Skin of body (tissue), 1 donor: ENCODE measurements at regions not wholly inside any gene's neighbourhood (a gene's known extent, or its start where the extent isn't known, plus 50 kb on each side); places are given as distances from the start of the nearest gene placed in this dataset.
"Not testable (repeated sequence)": the region's sequence is repeated elsewhere in the genome, so short reads cannot be mapped to it uniquely, and the experiment has no call there.

Experiments used
- DNase-seq: peaks from one replicate; lab custom pipeline; 2025; lab: John Stamatoyannopoulos, UW

- DNase-seq: no peak
Observed at GRCh38 chr9:79056041-79056440, 515.7 kb upstream of the TLE4 start.

- DNase-seq: no peak
Observed at GRCh38 chr9:79057576-79057975, 514.2 kb upstream of the TLE4 start.

DNA sequence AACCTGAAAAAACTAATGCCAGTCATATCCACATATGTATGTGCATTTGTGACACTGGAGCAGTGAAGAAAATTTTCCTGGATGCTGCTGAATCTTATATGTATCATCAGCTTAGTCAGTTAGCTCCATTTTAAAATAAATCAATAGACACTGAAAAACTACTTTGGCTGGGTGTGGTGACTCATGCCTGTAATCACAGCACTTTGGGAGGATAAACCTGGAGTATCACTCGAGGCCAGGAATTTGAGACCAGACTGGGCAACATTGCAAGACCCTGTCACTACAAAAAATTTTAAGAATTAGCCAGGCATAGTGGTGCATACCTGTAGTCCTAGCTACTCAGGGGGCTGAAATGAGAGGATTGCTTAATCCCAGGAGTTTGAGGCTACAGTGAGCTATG, 511.0 kb upstream of the TLE4 start:
- DNase-seq: no peak

DNA sequence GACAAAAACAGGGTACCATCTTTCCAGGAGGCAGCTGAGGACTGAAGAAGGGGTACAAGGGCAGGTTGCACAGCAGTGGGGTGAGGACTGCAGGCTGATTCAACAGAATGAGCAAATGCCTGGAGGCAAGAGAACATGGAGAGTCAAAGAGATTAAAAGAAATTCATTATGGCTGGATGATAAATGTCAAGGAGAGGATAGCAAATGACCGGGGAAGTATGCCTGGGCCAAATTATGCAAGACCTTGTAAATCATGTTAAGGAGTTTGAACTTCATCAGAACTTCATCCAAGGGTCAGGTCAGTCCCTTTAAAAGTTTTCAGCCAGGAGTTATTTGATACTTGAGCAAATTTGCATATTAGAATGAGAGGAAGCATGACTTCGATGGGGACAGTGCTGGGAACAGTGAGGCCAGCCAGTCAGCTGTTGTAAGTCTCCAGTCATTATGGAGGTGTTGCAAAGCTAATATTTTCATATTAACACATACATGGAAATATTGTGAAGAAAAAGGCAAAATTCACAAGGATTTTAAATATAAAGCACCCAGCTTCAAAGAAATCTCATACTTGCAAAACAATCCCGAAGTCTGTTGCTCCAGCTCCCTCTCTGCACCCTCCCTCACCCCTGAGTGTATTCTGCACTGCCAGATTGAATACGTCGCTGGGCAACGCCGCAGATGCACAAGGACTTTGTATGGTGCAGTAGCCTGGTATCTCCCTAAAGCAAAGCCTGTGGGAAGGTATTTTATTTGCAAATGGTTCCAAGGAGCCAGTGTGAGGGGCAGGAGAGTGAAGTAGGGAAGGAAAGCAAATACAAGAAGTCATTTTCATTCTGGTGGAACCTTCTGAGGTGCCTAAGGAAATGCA, 509.8 kb upstream of the TLE4 start:
- no peak for DNase-seq

DNA sequence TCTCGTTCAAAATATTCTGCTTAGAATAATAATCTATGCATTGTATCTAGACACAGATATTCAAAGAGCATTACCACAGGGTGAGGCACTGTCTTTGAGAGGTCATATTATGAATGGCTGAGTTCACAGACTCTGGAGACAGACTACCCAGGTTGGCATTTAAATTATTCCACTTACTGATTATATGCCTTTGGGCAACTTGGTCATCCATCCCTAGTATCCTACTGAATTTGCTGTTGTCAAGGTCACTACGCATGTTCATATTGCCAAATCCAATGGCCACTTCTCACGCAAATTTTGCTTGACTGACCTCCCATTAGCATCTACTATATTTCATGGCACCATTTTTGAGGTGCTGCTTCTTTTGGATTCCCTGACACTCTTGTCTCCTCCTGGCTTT, 498.6 kb upstream of the TLE4 start:
- DNase-seq: no peak

DNA sequence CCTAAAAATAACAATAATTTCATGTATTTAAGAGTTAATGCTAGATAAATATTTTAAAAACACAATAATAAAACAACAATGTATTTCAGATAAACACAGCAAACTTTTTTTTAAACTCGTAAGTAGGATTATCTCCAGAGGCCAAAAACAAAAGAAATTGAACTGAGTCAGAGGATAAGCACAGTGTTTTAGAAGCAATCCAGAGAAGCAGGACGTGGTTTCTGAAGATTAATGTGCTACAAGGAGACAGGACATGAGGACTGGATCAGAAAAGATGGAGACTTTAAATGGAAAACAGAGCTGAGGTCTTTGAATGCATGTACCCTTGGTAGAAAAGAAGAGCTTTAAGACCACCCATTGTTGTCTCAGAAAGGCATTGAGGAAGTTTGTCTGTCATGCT, 491.2 kb upstream of the TLE4 start:
- DNase-seq: no peak

DNA sequence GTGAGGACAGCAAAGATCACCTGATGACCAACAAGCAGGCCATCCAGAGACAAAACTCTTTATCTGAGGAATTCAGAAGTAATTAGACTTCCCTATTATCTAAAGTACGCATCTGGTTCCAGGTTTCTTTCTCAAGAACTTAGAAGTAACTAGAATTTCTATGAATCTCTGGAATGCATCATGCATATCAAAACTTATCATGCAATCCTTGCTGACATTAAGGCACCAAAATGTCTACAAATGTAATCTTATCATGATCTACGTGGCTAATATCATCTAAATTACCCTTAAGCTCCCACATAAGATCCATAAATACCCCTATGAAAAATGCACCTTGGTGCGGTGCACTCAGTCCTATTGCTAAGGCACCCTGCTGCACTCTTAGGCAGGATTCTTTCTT, 488.1 kb upstream of the TLE4 start:
- DNase-seq: no peak

DNA sequence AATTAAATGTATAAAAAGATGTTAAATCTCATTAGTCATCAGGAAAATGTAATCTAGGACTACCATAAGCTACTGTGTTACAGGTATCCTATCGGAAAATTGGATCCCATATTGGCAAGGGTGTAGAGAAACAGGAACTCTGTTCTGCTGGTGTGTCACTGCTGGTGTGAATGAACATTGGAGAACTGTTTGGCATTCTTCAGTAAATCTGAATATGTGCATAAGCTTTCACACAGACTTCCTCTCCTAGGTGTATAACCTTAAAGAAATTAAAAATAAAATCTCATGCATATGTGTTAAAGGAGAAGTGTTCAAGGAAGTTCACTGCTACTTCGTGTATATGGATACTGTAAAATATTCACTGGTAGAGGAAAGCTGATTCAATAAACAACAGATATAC, 484.6 kb upstream of the TLE4 start:
- no peak for DNase-seq

GRCh38 chr9:79089054-79089560, 482.7 kb upstream of the TLE4 start:
- no peak for DNase-seq

DNA sequence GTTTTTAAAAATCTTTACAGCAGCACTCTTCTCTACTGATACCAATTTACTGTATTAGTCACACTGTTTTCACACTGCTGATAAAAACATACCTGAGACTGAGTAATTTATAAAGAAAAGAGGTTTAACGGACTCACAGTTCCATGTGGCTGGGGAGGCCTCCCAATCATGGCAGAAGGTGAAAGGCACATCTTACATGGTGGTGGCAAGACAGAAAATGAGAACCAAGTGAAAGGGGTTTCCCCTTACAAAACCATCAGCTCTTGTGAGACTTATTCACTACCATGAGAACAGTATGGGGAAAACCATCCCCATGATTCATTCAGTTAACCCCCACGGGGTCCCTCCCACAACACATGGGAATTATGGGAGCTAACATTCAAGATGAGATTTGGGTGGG, 481.9 kb upstream of the TLE4 start:
- DNase-seq: not testable (repeated sequence)

GRCh38 chr9:79103257-79103656, 468.5 kb upstream of the TLE4 start:
- DNase-seq: not testable (repeated sequence)

DNA sequence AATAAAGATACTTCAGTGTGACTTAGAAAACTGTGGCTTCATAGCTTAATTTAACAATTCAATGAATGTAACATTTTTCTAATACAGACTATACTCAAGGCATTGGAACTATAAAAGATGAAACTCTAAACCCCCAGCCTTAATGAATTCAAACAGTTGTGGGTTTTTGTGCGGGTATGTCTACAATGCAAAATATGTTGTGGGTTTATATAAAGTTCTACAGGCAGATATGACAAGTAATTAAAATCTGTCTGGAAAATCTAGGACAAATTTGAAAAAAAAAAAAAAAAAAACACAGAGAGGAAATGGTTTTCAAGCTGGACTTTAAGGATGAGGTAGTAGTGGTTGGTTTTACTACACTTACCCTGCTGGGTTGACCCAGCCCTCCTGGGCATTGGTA, 467.5 kb upstream of the TLE4 start:
- DNase-seq: no peak

- no peak for DNase-seq
Observed at GRCh38 chr9:79104951-79105350, 466.8 kb upstream of the TLE4 start.

DNA sequence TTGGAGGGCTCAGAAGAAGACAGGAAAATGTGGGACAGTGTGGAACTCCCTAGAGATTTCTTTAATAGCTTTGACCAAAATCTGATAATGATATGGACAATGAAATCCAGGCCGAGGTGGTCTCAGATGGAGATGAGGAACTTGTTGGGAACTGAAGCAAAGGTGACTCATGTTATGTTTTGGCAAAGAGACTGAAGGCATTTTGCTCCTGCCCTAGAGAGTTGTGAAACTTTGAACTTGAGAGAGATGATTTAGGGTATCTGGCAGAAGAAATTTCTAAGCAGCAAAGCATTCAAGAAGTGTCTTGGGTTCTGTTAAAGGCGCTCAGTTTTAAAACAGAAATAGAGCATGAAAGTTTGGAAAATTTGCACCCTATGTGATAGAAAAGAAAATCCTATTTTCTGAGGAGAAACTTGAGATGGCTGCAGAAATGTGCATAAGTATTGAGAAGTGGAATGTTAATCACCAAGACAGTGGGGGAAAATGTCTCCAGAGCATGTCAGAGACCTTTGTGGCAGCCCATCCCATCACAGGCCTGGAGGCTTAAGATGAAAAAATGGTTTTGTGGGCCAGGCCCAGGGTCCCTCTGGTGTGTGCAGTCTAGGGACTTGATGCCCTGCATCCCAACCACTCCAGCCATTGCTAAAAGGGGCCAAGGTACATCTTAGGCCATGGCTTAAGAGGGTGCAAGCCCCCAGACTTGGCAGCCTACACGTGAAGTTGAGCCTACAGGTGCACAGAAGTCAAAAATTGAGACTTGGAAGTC, 463.7 kb upstream of the TLE4 start:
- DNase-seq: no peak

GRCh38 chr9:79111653-79112052, 460.1 kb upstream of the TLE4 start:
- no peak for DNase-seq

DNA sequence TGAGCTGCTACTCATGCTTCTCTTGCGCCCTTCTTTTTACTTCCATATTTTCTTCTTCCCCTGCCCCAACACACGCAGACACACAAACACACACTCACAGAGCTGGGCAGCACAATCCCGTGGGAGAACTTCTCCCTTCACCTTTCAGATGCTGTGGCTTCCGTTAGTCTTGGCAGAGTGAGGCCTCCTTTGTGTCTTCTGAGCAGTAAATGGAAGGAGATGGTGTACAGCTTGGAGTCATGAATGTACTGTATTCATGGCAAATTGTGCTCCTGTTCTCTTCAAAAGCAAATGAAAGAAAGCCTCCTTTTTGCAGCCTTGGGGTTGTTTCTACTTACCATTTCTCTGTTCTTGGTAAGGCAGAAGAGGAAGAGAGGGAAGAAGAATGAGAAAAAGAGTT, 456.6 kb upstream of the TLE4 start:
- DNase-seq: no peak

DNA sequence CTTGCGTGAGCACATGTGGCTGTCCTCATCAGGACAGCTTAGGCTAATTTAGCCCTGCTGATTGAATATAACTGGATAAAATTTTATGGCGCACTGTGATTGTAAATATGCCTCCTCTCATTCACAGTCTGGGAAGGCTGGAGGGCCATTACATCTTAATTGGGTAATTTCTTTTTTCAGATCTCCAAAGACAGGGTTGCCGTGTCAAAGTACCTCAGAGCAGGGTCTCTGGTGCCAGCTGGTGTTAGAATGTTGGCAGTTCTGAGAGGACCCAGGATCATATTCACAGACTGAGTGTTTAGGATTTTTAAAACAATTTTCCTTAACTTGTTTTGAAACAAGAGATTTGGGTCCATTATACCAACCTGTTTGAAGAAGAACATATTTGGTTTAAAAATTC, 455.7 kb upstream of the TLE4 start:
- no peak for DNase-seq

- no peak for DNase-seq
Observed at GRCh38 chr9:79116709-79117108, 455.1 kb upstream of the TLE4 start.

DNA sequence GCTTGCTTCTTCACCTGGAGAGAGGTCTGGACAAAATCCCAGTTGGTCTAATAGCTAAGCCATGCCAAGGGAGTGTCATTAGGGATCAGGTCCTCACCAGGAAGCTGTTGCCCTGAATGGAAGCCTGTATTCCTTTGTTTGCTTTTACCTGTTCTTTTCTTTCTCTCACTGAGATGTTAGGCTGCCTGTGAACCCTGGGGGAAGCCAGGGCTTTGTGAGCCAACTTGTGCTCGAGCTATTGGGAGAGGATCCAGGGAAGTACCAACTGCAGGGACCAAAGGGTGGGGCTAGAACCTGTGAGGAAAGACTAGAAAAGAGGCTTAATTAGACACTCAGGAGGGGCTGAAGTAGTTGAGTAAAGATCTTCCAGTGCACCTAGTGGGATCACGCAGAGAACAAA, 451.2 kb upstream of the TLE4 start:
- no peak for DNase-seq

GRCh38 chr9:79120941-79121340, 450.8 kb upstream of the TLE4 start:
- DNase-seq: no peak

DNA sequence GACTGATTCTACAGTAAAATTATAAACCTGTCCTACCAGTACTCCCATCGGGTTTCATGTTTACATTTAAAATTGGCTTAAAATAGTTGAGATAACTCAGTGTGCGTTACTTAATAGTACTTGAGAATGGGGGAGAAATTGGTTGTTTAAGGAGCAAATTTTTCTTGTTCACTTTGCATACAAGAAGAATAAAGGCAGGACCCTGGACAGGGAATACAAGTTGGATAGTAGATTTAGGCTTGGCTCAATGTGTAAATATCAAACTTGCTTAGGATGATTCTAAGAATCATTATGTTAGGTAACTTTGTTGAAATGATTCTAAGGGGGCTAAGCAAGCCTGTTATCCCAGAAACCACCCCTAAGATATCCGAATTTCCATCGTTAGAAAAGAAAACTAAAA, 448.4 kb upstream of the TLE4 start:
- no peak for DNase-seq

GRCh38 chr9:79127661-79128060, 444.1 kb upstream of the TLE4 start:
- DNase-seq: no peak
